ENCODE measurements at regions not wholly inside any gene's neighbourhood (a gene's known extent, or its start where the extent isn't known, plus 50 kb on each side); places are given as distances from the start of the nearest gene placed in this dataset.

DNA sequence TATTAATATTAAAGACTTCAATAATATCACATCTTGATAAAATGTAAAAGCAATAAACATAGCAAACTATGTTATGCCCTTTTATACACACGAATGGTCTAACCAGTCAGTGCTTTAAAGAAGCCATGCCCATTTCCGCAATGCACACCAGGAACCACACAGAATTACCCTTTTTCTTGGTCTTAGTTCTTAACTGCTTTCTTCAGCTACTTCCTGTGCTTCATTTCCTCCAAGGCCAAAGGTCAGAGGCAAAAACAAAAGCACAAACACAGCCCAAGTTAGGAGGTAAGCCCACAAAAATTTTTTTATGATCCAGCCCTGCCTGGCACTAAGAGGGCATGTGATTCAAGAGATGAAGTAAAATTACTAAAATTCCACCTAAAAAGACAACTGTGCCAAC lies 267.2 kb downstream of the FBXO15 start:
- no peaks in the 10 kb centered on the region for H3K4me1 ChIP-seq (ENCODE audit: insufficient read depth, low read length, poor library complexity, severe bottlenecking)
- no peaks in the 10 kb centered on the region for H3K27me3 ChIP-seq (replicated peaks; ENCODE audit: insufficient read depth, low read depth, low read length, poor library complexity)
- H3K4me3 ChIP-seq (ENCODE audit: low read depth, low read length, poor library complexity, severe bottlenecking) = no peak overlapping the region
- ChIA-PET POLR2A (ENCODE audit: low non-redundant PET) (no interaction called here), CTCF (no interaction called here)
- TF ChIP-seq EZH2 (IDR thresholded peaks at IDR 0.05; ENCODE audit: borderline replicate concordance, low read depth, low read length, poor library complexity, severe bottlenecking) = no peak
- TF ChIP-seq, protein P1, sequence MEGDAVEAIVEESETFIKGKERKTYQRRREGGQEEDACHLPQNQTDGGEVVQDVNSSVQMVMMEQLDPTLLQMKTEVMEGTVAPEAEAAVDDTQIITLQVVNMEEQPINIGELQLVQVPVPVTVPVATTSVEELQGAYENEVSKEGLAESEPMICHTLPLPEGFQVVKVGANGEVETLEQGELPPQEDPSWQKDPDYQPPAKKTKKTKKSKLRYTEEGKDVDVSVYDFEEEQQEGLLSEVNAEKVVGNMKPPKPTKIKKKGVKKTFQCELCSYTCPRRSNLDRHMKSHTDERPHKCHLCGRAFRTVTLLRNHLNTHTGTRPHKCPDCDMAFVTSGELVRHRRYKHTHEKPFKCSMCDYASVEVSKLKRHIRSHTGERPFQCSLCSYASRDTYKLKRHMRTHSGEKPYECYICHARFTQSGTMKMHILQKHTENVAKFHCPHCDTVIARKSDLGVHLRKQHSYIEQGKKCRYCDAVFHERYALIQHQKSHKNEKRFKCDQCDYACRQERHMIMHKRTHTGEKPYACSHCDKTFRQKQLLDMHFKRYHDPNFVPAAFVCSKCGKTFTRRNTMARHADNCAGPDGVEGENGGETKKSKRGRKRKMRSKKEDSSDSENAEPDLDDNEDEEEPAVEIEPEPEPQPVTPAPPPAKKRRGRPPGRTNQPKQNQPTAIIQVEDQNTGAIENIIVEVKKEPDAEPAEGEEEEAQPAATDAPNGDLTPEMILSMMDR (conservative IDR thresholded peaks at IDR 0.05; ENCODE audit: low read depth, low read length) = no peak
- no peaks in the 10 kb centered on the region for H3K9me3 ChIP-seq (ENCODE audit: low read depth, low read length, poor library complexity, severe bottlenecking)
- H3K36me3 ChIP-seq (ENCODE audit: insufficient read depth, low read length, poor library complexity, severe bottlenecking) = no peaks in the 10 kb centered on the region
- H3K27ac ChIP-seq (ENCODE audit: low read depth, low read length, poor library complexity, severe bottlenecking) = no peak overlapping the region
- BruUV-seq (replicated peaks) = no TSS peak
- DNase-seq (ENCODE audit: low spot score) = peak; percentile 10
- intact Hi-C loops (cut with micrococcal nuclease; ENCODE audit: unreplicated experiment) = no loop called here

DNA sequence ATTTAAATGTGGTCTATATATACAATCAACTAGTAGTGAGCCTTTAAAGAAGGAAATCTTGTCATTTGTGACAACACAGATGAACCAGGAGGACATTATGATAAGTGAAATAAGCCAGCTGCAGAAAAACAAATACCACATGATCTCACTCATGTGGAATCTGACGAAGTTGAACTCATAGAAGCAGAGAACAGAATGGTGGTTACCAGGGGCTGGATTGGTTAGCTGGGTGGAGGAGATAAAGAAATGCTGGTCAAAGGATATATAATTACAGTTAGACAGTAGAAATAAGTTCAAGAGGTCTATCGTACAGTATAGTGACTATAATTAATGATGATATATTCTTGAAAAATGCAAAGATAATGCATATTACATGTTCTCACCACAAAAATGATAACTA lies 267.9 kb downstream of the FBXO15 start:
- BruUV-seq (replicated peaks) = no TSS peak
- no peak for DNase-seq (ENCODE audit: low spot score)
- TF ChIP-seq, protein P1 (conservative IDR thresholded peaks at IDR 0.05; ENCODE audit: low read depth, low read length) = no peak
- no peak for TF ChIP-seq EZH2 (IDR thresholded peaks at IDR 0.05; ENCODE audit: borderline replicate concordance, low read depth, low read length, poor library complexity, severe bottlenecking)
- no peak overlapping the region for H3K4me3 ChIP-seq (ENCODE audit: low read depth, low read length, poor library complexity, severe bottlenecking)
- H3K27ac ChIP-seq (ENCODE audit: low read depth, low read length, poor library complexity, severe bottlenecking) = no peak overlapping the region
- H3K9me3 ChIP-seq (ENCODE audit: low read depth, low read length, poor library complexity, severe bottlenecking) = no peaks in the 10 kb centered on the region
- intact Hi-C loops (cut with micrococcal nuclease; ENCODE audit: unreplicated experiment) = no loop called here
- H3K36me3 ChIP-seq (ENCODE audit: insufficient read depth, low read length, poor library complexity, severe bottlenecking) = no peaks in the 10 kb centered on the region
- CTCF ChIA-PET = no interaction called here
- H3K4me1 ChIP-seq (ENCODE audit: insufficient read depth, low read length, poor library complexity, severe bottlenecking) = no peaks in the 10 kb centered on the region
- POLR2A ChIA-PET (ENCODE audit: low non-redundant PET) = no interaction called here
- H3K27me3 ChIP-seq (replicated peaks; ENCODE audit: insufficient read depth, low read depth, low read length, poor library complexity) = no peaks in the 10 kb centered on the region

DNA sequence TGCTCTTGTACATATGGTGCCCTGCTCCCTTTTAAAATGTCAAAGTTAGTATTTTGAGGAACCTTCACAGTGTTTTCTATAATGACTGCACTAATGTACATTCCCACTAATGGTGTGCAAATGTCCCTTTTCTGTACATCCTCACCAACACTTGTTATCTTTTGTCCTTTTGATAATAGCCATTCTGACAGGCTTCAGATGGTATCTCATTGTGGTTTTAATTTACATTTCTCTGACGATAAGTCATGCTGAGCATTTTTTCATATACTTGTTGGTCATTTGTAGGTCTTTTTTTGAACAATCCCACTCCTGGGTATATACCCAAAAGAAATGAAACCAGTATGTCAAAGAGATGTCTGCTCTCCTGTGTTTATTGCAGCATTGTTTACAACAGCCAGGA lies 268.3 kb downstream of the FBXO15 start:
- Histone ChIP-seq H3K27me3 (replicated peaks; ENCODE audit: insufficient read depth, low read depth, low read length, poor library complexity) (no peaks in the 10 kb centered on the region), H3K36me3 (ENCODE audit: insufficient read depth, low read length, poor library complexity, severe bottlenecking) (no peaks in the 10 kb centered on the region), H3K4me1 (ENCODE audit: insufficient read depth, low read length, poor library complexity, severe bottlenecking) (no peaks in the 10 kb centered on the region), H3K4me3 (ENCODE audit: low read depth, low read length, poor library complexity, severe bottlenecking) (no peak overlapping the region), H3K9me3 (ENCODE audit: low read depth, low read length, poor library complexity, severe bottlenecking) (no peaks in the 10 kb centered on the region), H3K27ac (ENCODE audit: low read depth, low read length, poor library complexity, severe bottlenecking) (no peak overlapping the region)
- no TSS peak for BruUV-seq (replicated peaks)
- POLR2A ChIA-PET (ENCODE audit: low non-redundant PET) = no interaction called here
- intact Hi-C loops (cut with micrococcal nuclease; ENCODE audit: unreplicated experiment) = no loop called here
- CTCF ChIA-PET = no interaction called here
- DNase-seq (ENCODE audit: low spot score) = no peak
- TF ChIP-seq, protein P1 (conservative IDR thresholded peaks at IDR 0.05; ENCODE audit: low read depth, low read length) = no peak
- no peak for TF ChIP-seq EZH2 (IDR thresholded peaks at IDR 0.05; ENCODE audit: borderline replicate concordance, low read depth, low read length, poor library complexity, severe bottlenecking)

All from A673 (cell line).